NCI-H2029 treated with DMSO at 0.1 percent for 48 hours (cell line): ENCODE measurements at regions not wholly inside any gene's neighbourhood (a gene's known extent, or its start where the extent isn't known, plus 50 kb on each side); places are given as distances from the start of the nearest gene placed in this dataset.
A peak's percentile ranks its signal among the peaks of the same experiment; 100 is the strongest.
"Not testable (repeated sequence)": the region's sequence is repeated elsewhere in the genome, so short reads cannot be mapped to it uniquely, and the experiment has no call there.

Experiments used
- DNase-seq: peaks from one replicate; lab custom pipeline; 2025; lab: John Stamatoyannopoulos, UW

DNA sequence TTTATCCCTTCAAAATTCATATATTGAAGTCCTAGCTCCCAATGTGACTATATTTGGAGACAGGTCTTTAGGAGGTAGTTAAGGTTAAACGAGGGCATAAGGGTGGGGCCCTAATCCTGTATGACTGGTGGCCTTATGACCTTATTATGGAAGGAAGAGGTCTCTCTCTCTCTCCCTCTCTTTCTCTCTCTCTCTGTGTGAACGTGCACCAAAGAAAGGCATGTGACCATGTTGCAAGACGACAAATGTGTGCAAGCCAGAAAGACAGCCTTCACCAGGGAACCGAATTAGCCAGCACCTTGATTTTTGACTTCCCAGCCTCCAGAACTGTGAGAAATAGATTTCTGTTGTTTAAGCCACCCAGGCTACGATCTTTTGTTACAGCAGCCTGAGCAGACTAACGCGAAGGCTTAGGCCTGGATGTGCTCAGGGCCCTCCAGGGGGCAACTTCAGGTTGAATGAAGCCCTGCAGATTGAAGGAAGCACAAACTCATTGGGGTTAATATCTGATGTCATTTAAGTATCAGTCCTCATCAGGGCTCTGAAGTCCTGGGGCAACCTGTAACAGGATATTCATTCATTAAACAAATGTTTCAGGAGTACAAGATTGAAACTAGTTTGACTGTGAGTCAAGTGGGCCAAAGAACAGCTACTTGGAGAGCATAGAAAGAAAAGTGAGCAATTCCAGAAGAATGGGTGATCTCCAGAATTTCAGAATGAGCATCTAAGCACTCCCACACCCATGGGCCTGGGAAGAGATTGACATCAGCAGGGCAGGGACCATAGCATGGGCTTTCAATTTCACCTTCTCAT lies 157.4 kb upstream of the TNFAIP3 start:
- no peak for DNase-seq

DNA sequence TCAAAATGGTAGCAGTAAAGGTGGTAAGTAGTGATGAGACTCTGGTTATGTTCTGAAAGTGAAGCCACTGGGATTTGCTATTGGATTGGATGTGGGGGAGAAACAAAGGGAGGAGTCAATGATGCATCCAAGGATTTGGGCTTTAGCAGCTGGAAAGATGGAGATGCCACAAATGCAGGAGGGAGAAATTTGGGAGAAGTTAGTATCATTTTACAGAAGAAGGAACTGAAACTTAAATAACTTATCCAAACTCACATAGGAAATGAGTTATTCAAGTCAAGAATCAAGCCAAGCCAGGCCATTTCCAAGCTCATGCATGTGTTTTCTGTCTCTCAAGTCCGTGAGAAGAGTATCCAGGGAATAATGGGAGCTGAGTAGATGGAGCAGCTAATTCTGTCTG lies 155.1 kb upstream of the TNFAIP3 start:
- no peak for DNase-seq

DNA sequence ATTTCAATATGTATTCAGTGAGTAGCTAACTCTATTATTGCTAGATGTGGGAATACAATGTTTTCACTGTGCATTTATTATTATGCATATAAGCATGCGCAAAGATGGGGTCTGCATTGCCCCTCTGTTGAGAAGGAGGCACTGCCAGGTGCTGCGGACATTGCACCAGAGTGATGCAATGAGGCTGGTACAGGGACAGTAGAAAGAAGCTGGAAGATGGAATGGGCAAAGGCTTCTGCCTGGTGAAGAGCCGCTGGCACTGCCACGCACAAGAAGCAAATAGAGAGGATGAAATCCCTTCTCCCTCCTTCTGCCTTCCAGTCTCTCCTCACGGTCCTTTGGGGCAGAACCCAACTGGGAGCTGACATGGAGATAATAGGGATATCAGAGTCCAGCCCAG lies 154.5 kb upstream of the TNFAIP3 start:
- DNase-seq, result no peak

DNA sequence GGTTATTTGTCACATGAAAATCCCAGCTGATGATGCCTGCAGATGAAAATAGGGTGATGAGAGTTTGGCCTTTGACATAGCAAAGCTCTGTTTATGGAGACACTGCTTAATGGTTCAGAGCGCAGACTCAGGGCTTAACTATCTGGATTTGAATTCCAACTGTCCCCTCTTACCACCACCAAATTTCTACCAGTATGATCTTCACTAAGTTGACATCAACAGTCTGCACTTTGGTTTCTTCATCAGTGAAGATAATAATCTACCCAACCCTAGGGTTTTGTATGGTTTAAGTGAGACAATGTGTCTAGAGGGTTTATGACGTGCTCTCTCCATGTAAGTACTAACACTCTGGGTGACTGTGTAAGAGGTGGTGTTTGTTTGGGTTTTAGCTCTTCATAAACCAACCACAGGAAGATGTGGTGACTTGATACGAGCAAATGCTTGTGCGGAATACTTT lies 151.4 kb upstream of the TNFAIP3 start:
- no peak for DNase-seq

DNA sequence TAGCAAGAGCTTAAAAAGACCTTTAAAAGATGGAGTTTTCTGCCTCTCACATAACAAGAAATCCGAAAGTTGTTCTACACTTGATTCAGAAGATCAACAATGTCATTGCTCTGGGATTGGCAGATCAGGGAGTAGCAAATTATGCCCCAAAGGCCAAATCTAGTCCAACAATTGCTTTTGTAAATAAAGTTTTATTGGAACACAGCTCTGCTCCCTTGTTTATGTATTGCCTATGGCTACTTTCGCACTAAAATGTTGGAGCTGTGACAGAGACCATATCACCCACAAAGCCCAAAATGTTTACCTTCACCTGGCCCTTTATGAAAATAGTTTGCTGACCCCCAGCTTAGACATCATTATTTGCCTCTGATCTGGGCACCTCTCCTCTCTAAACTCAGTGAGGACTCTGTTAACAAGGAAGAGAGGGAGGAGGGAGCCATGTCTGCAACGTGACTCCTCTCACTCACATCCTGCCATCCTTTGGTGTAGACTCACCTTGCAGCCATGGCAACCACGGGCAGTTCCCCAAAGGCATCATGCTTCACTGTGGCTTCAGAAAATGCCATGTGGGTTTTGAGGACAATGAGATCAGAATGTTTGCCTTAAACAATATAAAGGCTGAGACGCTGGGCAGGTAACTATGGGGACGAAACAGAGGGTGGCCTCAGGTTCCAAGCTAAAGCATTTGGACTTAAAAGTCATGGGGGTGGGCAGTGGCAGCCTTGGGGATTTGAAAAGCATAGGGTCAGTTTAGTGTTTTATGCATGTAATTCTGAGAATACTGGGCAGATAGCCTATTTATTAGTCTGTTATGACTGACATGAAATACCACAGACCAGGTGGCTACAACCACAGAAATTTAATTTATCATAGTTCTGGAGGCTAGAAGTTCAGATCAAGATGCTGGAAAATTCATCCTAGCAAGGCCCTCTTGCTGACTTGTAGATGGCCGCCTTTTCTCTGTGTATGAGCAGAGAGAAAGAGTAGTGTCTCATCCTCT lies 149.7 kb upstream of the TNFAIP3 start:
- DNase-seq, result peak; percentile 22

DNA sequence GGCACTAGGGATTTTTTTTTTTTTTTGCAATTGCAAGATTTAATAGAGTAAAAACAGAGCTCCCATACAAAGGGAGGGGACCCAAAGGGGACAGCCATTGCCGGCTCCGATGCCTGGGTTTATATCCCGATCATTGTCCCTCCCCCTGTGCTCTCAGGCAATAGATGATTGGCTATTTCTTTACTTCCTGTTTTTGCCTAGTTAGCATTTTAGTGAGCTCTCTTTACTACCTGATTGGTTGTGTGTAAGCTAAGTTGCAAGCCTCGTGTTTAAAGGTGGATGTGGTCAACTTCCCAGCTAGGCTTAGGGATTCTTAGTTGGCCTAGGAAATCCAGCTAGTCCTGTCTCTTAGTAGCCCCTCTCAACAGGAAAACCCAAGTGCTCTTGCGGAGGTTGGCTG lies 148.2 kb upstream of the TNFAIP3 start:
- DNase-seq, result not testable (repeated sequence)

DNA sequence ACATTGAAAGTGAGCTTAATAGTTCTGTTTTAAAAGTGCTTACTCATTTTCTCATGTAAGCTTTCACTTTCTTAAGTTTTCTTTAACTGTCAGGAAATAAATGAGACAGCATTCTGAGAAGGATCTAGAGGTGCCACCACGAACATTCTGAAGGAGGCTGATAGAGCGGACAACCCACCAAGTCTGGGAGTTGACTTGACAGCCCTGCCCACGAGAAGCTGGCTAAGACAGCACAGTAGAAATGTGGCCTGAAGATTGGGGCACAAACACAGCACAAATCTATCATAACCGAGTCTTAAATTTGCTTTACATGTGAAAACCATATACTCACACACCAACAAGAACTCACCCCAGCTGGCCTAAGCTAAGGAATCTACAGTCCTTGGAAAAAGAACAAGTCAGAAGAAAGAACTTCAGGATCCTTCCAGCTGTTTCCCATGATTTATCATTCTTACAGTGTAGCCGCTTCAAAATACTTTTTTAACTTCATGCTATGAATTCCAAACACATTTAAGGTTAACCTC lies 144.2 kb upstream of the TNFAIP3 start:
- DNase-seq, result no peak

DNA sequence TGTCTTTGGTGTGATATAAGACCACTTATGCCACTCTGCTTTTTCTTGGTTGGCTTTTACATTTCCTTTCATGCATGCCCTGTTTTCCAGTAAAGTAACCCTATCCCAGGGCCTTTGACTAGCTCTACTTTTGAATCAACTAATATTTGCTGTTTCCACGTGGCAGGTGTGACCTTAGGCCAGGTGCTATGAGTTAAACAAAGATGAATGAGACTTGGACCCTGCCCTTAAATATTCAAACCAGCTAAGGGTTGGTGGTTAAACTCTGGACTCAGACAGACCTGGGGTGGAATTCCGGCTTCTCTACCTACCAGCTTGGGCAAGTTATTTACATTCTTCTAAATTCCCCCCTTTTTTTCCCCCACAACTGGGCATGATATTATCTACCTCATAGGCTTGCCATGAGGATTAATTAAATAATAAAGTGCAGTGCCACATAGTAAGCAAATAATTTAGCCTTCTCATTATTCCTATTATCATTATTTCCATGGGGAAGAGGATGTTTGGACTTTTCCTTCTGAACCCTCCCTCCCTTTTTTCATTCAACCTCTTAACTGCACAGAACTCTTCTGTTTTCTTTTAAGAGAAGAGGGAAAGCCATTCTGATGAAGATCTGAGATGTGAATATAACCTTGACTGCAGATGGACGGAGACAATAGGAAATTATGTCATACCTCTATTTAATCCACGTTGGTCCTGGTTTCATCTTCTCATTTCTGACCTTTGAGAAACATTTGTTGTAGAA lies 143.6 kb upstream of the TNFAIP3 start:
- no peak for DNase-seq

DNA sequence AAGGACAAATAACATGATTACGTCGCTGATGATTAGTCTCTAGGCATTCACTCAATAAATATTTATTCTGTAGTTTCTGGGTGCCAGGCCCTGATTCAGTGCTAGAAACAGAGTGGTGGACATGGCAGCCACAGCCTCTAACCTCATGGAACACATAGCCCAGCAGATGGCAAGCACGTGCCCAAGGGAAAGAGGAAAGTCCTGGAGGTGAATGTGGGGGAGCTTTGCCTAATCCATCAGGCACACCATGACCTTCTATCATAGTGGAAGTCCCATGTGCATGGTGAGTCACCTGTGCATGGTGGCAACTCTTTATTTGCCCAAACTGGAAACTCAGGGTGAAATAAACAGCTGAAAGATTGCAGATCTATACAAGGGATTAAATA lies 143.0 kb upstream of the TNFAIP3 start:
- no peak for DNase-seq

DNA sequence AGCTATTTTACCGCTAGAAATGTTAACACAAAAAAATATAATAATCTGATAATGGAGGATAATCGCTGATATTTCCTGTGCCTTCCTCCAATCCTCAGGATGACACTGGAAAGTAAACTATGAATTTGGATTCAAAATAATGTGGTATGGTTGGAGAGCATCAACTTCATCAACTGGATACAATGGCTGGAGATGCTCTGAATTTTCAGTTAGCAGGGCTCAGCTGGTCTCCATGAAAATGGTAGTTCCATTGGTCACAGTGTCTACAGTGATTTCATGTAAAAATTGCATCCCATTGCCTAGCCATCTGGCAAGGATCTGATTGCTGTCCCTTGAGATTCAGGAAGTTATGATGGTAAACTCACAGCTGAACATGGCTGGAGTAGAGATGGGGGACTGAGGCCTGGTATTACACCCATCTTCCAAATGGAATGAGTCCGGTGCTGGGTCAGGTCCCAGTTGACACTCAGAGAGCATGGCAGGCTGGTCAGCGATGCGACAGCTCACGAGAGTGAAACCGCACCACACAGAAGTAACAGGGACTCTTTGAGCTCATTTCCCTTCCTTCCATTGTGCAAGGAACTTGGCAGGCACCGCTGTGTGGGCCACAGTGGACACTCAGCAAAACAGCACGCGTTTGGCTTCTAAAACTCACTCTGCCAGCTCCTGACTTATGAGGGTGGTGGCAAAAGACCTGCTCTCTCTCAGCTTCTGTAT lies 142.4 kb upstream of the TNFAIP3 start:
- DNase-seq, result no peak

DNA sequence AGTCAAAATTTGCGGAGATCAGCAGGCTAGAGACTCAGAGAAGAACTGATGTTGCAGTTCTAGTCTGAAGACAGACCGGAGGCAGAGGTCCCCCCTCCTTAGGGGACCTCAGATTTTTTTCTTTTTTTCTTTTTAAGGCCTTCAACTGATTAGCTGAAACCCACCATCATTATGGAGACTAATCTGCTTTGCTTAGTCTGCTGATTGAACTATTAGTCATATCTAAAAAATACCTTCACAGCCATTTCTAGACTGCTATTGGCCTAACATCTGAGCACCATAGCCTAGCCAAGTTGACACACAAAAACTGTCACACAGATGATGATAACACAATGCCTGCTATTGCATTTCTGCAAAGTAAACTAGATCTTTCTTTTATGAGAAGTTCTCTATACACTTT lies 141.1 kb upstream of the TNFAIP3 start:
- no peak for DNase-seq

DNA sequence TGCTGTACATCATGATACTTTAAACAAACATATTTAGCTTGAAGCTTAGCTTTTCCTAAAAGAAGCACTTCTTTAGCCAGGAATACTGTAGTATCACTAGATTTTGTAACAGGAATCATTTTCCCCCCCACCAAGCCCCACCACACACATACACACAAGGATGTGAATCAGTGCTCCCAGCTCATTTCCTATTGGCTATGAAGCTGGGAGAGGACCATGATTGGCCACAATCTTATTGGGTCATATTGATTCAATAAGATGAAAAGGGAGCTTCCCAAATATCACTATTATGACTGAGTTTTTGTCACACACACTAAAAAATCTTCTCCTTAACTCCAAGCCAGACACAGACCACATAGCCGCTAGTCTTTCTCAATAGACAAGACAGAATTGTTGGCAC lies 140.5 kb upstream of the TNFAIP3 start:
- DNase-seq, result no peak

DNA sequence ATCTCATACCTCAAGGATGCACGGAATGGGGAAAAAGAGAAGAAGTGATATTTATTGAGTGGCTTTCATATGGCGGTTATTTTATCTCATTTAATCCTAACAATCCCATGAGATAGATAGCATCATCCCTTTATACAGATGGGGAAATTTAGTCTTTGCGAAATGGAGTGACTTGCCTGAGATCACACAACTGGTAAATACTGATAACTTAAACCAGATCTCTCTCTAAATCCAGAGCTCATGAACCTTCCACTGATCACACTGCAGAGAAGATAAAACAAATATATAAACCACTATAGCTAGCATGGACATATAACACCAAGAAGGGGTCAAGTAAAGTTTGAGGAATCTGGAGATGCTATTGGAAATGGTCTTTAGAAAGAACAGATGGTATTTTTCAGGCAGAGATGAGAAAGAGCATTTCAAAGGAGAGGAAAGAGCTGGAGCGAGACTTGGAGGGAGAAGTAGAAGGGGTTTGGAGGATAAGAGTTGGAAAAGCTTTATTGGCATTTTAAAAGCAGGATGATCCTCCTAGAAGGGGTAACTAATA lies 139.8 kb upstream of the TNFAIP3 start:
- DNase-seq, result no peak

DNA sequence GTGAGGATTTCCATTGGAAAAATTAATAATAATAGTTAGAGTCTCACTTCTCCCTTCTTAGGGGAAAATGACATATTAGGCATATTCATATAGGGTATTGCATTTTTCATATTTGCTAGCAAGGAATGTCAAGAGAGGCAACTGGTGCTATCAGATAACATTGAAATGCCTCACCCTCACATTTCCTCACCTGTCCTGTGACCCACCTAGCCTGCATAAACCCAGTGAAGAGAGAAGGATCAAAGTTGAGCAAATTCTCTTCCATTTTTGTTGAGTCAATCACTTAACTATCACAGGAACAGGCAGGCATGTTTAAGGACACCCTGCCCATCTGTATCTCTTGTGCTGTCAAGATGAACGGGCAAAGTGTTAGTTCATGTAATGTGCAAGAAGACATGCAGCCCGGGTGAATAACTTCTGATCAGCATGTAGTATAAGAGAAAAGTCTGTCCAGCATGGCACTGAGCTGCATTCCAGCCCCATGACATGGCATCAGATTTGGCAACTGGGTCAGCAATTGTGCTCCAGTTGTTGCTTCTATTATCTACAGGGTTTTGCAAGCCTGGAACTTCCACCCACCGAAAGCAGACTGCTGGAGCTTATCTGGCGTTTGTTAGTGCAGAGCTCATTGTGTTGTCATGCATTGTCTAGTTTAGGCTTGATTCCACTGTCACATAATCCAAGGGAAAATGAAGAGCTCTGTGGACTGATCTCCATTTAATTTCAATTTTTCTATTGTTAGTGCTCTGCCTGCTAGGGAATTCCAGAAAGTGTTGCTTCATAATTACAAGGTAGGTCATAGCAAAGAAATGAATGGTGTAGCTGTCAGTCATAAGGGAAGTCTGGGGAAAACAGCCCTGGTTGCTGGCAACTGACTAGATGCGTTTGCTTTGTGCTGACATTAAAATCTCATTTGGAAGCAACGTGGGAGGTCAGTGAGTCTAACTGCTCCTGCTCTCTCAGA lies 138.4 kb upstream of the TNFAIP3 start:
- no peak for DNase-seq

DNA sequence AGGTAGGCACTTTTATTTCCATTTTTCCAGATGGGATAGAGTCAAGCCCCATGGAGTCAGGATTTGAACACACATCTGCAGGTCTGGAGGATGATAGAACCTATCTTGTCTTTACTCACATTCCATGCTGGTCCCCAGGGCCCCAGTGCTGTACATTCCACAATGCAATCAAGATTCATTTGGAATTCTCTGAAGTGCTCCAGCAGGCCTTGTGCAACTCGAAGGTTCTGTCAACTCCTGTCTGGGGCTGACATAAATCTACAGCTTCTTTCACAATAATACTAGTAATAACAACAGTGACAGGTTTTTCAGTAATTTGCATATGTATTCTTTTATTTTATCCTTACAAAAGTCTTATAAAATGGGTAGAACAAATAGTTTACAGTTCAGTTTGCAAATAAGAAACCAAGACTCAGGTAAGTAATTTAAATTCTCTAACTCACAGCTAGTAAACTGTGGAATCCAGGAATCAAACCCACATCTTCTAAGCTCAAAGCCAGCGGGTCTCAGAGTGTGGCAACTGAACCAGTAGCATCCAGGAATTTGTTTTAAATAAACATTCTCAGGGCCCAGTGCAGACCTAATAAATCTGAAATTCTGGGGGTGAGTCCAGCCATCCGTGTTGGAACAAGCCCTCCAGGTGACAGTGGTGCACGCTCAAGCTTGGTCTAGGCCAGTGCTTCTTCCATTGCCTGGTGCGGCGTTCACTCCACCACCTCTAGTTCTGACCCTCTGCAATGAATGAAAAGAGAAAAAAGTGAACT lies 137.0 kb upstream of the TNFAIP3 start:
- DNase-seq, result no peak

DNA sequence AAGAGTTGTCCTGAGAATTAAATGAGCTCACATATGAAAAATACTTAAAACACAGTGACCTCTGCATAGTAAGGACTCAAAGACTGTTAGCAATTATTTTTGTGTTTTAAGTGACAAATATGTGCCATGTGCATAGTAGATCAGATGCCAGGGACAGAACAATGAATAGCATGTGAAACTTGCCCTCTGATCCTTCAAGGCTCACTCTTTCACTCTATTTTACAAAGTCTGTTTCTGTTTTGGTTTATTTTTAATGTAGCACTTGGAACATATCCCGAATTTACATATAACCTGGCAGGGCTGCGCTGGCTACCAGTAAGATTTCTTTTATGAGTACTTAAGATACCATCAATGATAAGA lies 135.5 kb upstream of the TNFAIP3 start:
- no peak for DNase-seq

DNA sequence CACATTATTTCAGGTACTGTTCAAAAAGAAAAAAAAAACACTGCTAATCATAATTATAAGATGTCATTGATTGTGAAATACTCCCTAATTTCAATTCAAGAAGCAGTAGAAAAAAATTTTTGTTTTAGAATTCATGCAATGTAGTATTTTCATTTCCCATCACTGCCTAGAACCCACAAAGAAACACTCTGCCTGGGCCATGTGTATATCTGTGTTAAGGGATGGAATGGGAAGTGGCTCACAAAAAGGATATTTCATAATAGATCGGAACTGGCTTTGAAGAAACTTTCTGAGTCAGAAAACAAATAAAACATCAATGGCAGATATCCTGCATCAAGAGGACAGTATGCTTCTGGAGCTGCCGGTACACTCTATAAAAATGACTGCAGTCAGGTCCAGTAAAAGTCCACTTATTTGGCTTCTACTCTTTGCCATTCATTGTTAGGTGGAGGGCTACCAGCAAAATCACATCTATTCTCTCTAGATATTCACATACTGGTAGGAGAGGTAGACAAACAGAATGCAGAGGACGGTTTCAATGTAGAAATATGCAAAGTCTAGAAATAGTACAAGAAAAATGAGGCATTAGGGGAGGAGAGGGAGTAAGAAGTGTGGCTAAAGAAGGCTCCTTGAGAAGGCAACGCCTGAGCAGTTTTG lies 135.0 kb upstream of the TNFAIP3 start:
- DNase-seq, result no peak

DNA sequence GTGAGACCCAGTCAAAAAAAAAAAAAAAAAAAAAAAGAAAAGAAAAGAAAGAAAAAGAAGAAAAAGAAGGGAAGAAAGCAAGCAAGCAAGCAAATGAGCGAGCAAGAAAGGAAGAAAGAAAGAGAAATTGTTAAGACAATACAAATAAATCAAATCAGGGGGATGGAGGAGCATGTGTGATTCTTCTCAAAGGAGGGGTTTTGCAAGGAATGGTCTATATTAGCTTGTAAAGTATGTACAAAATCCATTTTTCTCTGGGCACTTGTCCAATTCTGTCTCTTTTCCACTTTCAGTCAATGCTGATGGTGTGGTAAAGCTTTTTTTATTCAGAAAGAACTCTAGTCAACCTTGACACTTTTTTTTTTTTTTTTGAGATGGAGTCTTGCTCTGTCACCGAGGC lies 133.7 kb upstream of the TNFAIP3 start:
- no peak for DNase-seq
